ENCODE measurements at regions not wholly inside any gene's neighbourhood (a gene's known extent, or its start where the extent isn't known, plus 50 kb on each side); places are given as distances from the start of the nearest gene placed in this dataset.

- no peak for TF ChIP-seq POLR2A (IDR thresholded peaks at IDR 0.05)
- TF ChIP-seq, protein P1, sequence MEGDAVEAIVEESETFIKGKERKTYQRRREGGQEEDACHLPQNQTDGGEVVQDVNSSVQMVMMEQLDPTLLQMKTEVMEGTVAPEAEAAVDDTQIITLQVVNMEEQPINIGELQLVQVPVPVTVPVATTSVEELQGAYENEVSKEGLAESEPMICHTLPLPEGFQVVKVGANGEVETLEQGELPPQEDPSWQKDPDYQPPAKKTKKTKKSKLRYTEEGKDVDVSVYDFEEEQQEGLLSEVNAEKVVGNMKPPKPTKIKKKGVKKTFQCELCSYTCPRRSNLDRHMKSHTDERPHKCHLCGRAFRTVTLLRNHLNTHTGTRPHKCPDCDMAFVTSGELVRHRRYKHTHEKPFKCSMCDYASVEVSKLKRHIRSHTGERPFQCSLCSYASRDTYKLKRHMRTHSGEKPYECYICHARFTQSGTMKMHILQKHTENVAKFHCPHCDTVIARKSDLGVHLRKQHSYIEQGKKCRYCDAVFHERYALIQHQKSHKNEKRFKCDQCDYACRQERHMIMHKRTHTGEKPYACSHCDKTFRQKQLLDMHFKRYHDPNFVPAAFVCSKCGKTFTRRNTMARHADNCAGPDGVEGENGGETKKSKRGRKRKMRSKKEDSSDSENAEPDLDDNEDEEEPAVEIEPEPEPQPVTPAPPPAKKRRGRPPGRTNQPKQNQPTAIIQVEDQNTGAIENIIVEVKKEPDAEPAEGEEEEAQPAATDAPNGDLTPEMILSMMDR (IDR thresholded peaks at IDR 0.05) = no peak
These were observed 133.5 kb upstream of the KLF3 start for GRCh38 chr4:38530486-38530885.
